Esophagus squamous epithelium (tissue), 4 donors: ENCODE measurements at regions not wholly inside any gene's neighbourhood (a gene's known extent, or its start where the extent isn't known, plus 50 kb on each side); places are given as distances from the start of the nearest gene placed in this dataset.

ENCODE experiments used
- CTCF ChIP-seq, 6 experiments: fragments of 450-650 bp in 4 of 6; fragments of 200-600 bp in 2 of 6; sonication (generic) in 2 of 6; IDR thresholded peaks; one replicate each; pipeline ENCODE4 v1.5.1; 2016 to 2019; ENCODE audit warnings: antibody characterized with exemption in 6 of 6, mild to moderate bottlenecking in 4 of 6, moderate library complexity in 4 of 6
- POLR2A ChIP-seq, 4 donors: fragments of 450-650 bp; IDR thresholded peaks; one replicate each; pipeline ENCODE4 v1.6.1; 2017; ENCODE audit warnings: antibody characterized with exemption in 4 of 4, mild to moderate bottlenecking in 4 of 4, moderate library complexity in 3 of 4

GRCh38 chr18:65259403-65259802 is 491.4 kb upstream of the CDH7 start:
- TF ChIP-seq CTCF (IDR thresholded peaks at IDR 0.05): no peak
- no peak for TF ChIP-seq POLR2A (IDR thresholded peaks at IDR 0.05)
